ENCODE measurements at regions not wholly inside any gene's neighbourhood (a gene's known extent, or its start where the extent isn't known, plus 50 kb on each side); places are given as distances from the start of the nearest gene placed in this dataset.

GRCh38 chr2:125107446-125107845, 1082.4 kb downstream of the CNTNAP5 start:
- H3K4me3 ChIP-seq, result no peak overlapping the region
- intact Hi-C loops (cut with DNase I; ENCODE audit: low total_unique reads), result no loop called here
- H3K27me3 ChIP-seq, result no peaks in the 10 kb centered on the region
- TF ChIP-seq POLR2AphosphoS5 (IDR thresholded peaks at IDR 0.05), result no peak
- no peaks in the 10 kb centered on the region for H3K9me3 ChIP-seq
- DNase-seq (ENCODE audit: low spot score in 2 of 2), result no peak
- H3K27ac ChIP-seq, result no peak overlapping the region
- H3K4me1 ChIP-seq, result no peaks in the 10 kb centered on the region
- no peaks in the 10 kb centered on the region for H3K36me3 ChIP-seq

GRCh38 chr2:125108251-125108650, 1083.2 kb downstream of the CNTNAP5 start:
- no peak for DNase-seq (ENCODE audit: low spot score in 2 of 2)
- TF ChIP-seq POLR2A (IDR thresholded peaks at IDR 0.05) (no peak), CTCF (IDR thresholded peaks at IDR 0.05) (no peak), POLR2AphosphoS5 (IDR thresholded peaks at IDR 0.05) (no peak)
- intact Hi-C loops (cut with DNase I; ENCODE audit: low total_unique reads), result no loop called here
- Histone ChIP-seq H3K9me3 (no peaks in the 10 kb centered on the region), H3K4me3 (no peak overlapping the region), H3K36me3 (no peaks in the 10 kb centered on the region), H3K27me3 (no peaks in the 10 kb centered on the region), H3K27ac (no peak overlapping the region), H3K4me1 (no peaks in the 10 kb centered on the region)

- Histone ChIP-seq H3K27me3 (no peaks in the 10 kb centered on the region), H3K36me3 (no peaks in the 10 kb centered on the region), H3K9me3 (peaks cover 0 to 17% of the 10 kb centered on the region in 2 donors), H3K4me3 (no peak overlapping the region), H3K27ac (no peak overlapping the region), H3K4me1 (no peaks in the 10 kb centered on the region)
- no peak for TF ChIP-seq POLR2A (IDR thresholded peaks at IDR 0.05)
- no peak for TF ChIP-seq CTCF (IDR thresholded peaks at IDR 0.05)
- TF ChIP-seq POLR2AphosphoS5 (IDR thresholded peaks at IDR 0.05), result no peak
- DNase-seq (ENCODE audit: low spot score in 2 of 2), result no peak
- intact Hi-C loops (cut with DNase I; ENCODE audit: low total_unique reads), result no loop called here
Observed at GRCh38 chr2:125125902-125126301, 1100.8 kb downstream of the CNTNAP5 start.

- no peak overlapping the region for H3K27ac ChIP-seq
- H3K27me3 ChIP-seq, result no peaks in the 10 kb centered on the region
- no peak overlapping the region for H3K4me3 ChIP-seq
- H3K9me3 ChIP-seq, result no peaks in the 10 kb centered on the region
- DNase-seq (ENCODE audit: low spot score in 2 of 2), result no peak
- H3K4me1 ChIP-seq, result no peaks in the 10 kb centered on the region
- intact Hi-C loops (cut with DNase I; ENCODE audit: low total_unique reads), result no loop called here
- TF ChIP-seq CTCF (IDR thresholded peaks at IDR 0.05) (no peak), POLR2A (IDR thresholded peaks at IDR 0.05) (no peak), POLR2AphosphoS5 (IDR thresholded peaks at IDR 0.05) (no peak)
- no peaks in the 10 kb centered on the region for H3K36me3 ChIP-seq
Observed at GRCh38 chr2:125160947-125161346, 1135.9 kb downstream of the CNTNAP5 start.

GRCh38 chr2:125167152-125167551, 1142.1 kb downstream of the CNTNAP5 start:
- intact Hi-C loops (cut with DNase I; ENCODE audit: low total_unique reads), result no loop called here
- no peaks in the 10 kb centered on the region for H3K4me1 ChIP-seq
- H3K27me3 ChIP-seq, result no peaks in the 10 kb centered on the region
- H3K27ac ChIP-seq, result no peak overlapping the region
- no peaks in the 10 kb centered on the region for H3K36me3 ChIP-seq
- H3K4me3 ChIP-seq, result no peak overlapping the region
- no peak for TF ChIP-seq POLR2AphosphoS5 (IDR thresholded peaks at IDR 0.05)
- TF ChIP-seq POLR2A (IDR thresholded peaks at IDR 0.05), result no peak
- TF ChIP-seq CTCF (IDR thresholded peaks at IDR 0.05), result no peak
- DNase-seq (ENCODE audit: low spot score in 2 of 2), result no peak
- H3K9me3 ChIP-seq, result no peaks in the 10 kb centered on the region

GRCh38 chr2:125167820-125168219, 1142.7 kb downstream of the CNTNAP5 start:
- Histone ChIP-seq H3K36me3 (no peaks in the 10 kb centered on the region), H3K27me3 (no peaks in the 10 kb centered on the region), H3K4me1 (no peaks in the 10 kb centered on the region), H3K27ac (no peak overlapping the region), H3K9me3 (no peaks in the 10 kb centered on the region), H3K4me3 (no peak overlapping the region)
- no peak for TF ChIP-seq POLR2A (IDR thresholded peaks at IDR 0.05)
- intact Hi-C loops (cut with DNase I; ENCODE audit: low total_unique reads), result no loop called here
- DNase-seq (ENCODE audit: low spot score in 2 of 2), result no peak
